GM03348 (cell line): ENCODE measurements at regions not wholly inside any gene's neighbourhood (a gene's known extent, or its start where the extent isn't known, plus 50 kb on each side); places are given as distances from the start of the nearest gene placed in this dataset.

Source experiments
- DNase-seq: peaks from one replicate; pipeline ENCODE4 v3.0.0; 2012; ENCODE audit warnings: low spot score

DNA sequence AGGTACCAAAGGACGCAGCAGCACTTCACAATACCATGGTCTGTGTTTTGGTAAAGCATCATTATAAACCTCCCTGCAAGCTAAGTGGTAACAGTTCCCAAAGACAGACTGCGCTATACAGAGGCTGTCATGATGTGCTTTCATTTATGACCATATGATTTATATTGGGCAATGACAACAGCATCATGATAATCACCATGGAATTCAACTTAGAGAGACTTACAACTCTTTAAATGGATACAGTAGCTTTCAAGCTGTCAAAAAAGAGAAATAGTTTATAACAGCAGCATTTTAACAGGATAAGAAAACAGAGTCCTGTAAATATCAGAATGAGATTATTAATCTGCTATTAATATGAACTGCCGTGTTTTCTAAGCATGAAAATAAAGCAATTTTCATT lies 341.7 kb downstream of the GPR37 start:
- DNase-seq, result no peak

DNA sequence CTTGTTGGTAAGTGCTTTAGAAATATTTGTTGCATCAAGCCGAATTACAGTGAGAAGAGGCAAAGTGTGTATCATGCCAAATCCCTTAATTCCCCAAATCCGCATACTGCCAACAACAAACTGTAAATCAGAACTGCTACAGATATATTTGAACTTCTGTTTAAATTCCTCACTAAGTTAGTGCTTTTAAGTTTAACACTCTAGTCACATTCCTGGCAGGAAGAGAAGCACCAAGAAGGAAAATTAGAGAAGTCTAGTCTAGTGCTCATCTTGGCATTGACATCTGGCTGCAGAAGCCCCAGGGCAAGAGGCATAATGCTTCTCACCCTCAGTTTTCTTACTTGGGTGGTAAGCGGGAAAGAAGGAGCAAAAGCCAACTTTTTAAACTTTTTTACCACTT lies 343.5 kb downstream of the GPR37 start:
- DNase-seq, result no peak

DNA sequence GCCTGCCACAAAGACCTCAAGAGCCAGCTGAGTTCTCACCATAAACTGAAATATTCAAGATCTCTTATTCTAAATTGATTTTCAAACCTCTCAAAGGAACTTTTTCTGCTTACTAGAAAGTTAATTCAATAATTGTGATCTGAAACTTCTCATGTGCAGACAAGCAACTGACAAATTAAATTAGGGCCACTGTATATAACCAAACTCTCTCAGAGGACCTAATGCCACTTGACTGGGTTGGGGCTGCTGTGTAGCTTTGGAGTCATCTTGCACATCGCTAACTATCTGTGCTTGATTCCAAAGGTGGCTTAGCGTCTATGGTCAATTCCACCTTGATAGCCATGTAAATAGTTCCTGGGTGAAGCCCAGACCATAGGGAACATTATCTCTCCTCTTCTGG lies 345.2 kb downstream of the GPR37 start:
- no peak for DNase-seq

DNA sequence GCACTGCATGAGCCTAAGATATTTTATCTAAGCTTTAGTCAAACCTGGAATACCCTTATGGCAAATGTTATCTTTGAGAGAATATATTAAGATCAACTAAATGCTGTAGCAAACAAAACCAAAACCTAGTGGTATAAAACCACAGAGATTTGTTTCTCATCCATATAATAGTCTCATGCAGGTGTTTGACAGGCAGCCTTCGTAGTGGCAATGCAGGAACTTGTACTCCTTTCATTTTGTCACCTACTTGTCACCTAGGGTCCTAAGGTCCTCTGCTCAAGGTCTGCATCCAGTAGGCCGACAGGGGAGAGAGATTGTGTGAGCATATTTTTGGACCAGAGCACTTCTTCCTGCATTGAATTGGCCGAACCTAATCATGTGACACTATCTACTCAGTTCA lies 352.6 kb downstream of the GPR37 start:
- no peak for DNase-seq

DNA sequence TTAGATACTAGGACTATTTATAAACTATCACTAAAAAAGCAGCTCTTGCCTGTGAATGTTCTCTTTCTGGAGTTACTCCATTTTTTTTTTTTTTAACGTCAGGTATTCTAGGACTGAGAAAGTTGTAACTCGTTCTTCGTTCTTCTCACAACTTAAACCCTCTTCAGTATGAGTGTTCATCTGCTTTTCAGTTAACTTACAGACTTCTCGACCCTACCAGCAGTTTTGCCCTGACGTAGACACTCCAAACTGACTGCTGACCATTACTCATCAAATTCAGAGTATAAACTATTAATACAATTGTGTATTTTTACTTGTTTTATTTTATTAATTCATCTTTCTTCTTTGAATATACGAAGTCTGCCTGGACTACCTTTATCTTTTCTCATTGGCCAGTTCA lies 353.1 kb downstream of the GPR37 start:
- DNase-seq, result no peak

DNA sequence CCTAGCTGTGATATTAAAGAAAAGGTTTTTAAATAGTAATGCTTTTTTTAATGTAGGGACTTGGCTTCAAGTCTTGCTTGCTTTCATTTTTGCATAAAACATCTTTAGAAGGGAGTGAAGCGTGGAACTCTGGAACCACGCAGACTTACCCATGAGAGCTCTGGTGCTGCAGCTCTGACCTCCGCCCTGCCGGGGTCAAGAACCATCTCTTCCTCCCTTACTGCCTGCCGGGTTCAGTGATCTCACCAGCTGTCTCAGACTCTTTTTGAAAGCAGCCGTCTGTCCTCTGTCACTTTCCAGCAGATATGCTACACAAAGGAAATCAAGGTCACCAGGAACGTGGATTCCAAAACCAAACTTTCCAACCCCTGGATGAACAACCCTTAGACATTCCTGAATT lies 353.8 kb downstream of the GPR37 start:
- DNase-seq, result no peak

DNA sequence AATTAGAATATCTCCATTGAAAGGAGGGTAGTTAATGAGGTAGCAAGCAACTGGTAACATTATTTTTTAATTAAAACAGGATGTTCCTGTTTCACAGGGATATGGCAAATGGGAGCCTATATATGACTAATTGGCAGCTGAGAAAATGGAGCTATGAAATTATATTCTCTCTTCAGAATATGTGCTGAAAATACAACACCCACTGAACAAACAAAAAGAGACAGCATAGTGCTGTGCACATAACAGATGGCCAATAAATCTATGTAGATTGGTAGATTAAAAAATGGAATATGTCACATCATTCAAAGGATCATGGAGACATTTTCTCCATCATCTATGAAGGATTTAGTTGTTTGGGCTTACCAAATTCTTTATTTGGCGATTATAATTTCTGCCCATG lies 362.0 kb downstream of the GPR37 start:
- no peak for DNase-seq

DNA sequence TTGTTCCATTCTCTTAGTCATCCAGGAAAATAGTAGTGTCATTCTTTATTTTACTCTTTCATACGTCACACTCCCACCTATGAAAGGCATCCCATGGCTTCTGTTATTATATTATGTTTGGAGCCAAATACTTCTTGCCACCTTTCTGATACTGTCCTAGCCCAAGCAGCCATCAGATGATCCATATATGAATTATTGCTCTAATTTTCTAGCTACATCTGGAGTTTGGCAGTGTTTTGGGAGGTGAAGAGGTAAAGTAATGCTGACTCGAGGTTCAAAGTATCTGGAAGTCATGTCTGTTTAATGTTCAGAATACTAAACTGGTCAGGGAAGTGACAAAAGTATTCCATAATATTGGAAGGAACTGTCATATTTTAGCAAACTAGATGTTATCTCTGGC lies 362.5 kb downstream of the GPR37 start:
- DNase-seq, result no peak

DNA sequence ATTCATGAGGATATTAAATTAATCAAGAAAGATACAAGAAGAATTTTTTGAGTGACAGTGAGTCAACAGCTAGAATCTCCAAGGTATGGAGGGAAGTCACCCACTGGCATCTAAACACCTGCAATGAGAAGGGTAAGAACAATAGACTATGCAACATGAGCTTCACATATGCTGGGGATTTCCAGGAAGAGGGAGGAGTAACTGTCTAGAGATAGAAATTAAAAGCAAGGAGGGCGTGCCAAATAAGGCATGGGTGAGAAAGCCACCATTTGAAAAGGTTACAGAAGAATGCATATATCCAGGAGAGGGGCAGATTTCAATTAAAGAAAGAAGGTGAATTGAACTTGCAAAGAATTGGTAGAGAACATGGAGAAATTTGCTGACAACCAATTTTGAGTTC lies 365.7 kb downstream of the GPR37 start:
- no peak for DNase-seq

DNA sequence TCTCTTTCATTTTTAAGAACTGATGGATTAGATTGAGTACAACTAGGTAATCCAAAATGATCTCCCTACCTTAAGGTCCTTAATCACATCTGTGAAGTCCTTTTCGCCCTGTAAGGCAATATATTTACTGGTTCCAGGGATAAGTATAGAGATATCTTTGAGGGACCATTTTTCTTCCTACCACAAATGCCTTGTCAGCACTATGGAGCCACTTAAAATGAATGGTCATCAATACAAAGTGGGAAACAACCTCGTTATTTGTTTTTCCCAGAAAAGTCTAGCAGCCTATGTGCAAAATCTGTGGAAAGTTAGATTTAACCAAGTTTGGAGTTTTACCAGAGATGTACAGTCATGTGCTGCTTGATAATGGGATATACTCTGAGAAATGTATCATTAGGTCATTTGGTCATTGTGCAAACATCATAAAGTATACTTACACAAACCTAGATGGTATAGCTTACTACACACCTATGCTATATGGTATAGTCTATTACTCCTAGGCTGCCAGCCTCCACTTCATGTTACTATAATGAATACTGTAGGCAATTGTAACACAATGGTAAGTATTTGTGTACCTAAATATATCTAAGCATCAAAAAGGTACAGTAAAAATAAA lies 366.2 kb upstream of the TMEM229A start:
- no peak for DNase-seq

DNA sequence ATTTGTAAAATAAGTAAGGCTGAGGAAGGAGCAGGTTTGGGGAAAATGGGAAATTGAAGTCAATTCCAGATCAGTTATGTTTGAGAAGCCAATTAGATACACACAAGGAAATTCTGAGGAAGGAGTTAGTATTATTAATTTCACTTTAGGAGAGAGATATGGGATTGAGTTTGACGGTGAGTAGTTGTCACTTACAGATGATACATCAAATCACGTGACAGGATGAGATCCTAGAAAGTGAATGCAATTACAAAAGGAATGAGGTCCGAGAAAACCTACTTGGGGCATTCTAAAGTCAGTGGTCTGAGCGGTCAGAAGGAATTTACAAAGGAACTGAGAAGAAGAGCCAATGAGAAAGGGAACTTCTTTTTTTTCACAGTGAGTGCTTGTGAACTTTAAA lies 364.3 kb upstream of the TMEM229A start:
- DNase-seq, result no peak

DNA sequence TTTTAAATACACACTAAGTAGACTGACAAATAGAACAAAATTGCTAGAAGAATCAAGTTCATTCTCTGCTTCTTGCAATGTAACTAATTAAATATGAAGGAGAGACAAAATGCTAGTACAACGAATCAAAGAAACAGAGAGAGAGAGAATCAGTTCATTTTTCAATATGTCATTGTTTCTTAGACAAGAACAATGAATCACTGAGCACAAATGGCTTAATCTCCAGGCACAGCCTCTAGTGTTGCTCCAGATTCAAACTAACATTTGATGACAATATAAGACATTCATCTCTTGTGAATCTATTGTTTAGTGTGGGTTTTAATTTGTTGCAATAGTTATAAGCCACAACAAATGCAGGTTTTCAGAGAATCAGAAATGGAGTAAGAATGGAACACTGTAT lies 357.4 kb upstream of the TMEM229A start:
- DNase-seq, result no peak

DNA sequence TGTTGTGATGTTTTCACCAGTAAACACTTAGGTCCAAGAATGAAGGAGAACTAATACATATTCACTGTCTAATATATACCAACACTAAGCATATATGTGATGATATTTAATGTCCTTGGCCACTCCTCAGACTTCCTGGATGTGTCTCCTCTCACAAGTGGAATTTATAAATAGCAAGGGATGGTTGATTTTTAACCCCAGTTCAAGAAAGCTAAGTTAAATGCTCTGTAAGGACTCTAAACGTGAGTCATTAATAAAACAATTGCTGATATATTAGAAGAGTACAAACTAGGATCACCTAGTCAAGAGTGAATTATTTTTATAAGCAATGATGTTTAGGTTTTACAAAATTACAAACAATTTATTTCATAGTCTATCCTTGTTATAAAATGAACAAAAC lies 355.9 kb upstream of the TMEM229A start:
- DNase-seq, result no peak

DNA sequence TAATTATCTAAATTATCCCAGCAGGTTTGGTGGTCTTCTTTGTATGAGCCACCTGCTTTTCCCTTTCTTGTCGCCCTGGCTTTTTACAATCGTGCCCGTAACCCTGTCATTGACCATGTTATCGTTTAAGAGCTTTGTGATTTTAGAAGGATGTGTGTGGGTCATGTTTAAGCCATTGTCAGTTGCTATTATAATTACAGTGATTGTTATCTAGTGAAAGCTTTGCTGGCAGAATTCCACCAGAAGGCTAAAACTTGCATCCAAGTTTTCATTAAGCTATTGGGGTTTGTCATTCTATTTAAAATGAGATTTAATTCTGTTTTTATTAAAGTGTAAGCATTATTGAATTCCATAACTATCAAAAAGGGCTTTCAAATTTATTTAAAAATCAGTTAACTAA lies 354.2 kb upstream of the TMEM229A start:
- DNase-seq, result no peak

DNA sequence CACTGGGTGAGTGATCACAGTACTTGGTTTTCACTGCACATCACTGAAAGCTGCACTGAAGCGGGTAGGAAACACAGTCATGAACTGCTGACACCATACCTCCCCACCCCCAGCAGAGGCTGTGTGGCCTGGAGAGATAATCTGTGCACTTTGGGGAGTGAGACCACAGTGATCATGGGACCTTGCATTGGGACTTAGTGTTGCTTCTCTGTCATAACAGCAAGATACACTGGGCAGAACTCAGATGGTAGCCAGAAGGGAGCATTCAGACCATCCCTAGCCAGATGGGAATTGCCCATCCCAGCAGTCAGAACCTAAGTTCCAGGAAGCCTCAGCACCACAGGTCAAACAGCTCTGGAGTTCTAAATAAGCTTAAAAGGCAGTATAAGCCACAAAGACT lies 346.4 kb upstream of the TMEM229A start:
- no peak for DNase-seq

DNA sequence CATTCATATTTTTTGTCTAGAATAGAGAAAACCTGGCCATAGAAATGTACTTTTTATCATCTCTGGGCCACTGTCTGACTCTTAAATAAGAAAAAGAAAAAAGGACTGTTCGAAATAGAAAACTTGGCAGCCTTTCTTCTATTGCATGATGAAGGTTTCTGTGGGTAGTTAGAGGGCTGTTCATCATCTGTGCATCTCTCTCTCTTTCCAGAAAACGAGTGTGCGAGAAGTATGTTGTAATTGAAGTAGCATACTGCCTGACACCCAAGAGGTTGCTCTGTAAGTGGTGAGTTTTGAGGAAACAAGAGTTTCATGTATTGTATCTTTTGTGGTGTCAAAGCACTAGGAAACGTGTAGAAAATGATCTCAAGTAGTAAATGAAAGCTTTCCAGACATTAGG lies 343.2 kb upstream of the TMEM229A start:
- DNase-seq, result no peak

DNA sequence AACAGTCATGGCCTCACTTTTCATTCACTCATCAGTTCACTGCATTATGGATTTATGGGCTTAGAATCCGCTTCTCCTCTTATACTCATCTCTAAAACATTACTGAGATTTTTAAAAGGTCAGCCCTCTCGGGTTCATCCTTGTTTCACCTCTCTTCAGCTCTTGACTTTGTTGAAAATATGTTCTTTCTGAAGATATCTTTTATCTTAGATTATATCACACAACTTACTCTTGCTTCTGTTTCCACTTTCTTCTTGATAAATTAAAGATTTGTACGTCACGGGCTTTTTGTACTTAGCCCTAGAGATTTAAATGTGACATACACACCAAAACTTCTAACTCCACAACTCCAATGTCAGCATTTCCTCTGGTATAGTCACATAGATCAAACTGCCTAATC lies 342.5 kb upstream of the TMEM229A start:
- DNase-seq, result no peak

DNA sequence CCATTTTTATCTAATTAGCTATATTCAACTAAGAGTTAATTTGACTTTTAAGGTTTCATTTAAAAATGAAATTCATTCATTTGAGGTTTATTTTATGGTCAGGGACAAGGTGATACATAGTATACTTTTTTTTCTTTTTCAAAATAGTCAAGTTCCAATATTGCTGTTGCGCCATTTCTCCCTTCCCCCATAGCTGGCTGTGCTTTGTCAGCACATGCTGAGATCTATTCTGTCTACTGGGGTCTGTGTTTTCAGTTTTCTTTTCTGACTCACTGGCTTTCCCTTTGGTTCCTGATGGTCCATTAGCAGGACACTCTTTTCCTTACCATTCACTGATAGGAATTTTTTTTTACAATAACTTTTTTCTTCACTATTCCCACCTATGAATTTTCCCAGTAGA lies 336.4 kb upstream of the TMEM229A start:
- no peak for DNase-seq

DNA sequence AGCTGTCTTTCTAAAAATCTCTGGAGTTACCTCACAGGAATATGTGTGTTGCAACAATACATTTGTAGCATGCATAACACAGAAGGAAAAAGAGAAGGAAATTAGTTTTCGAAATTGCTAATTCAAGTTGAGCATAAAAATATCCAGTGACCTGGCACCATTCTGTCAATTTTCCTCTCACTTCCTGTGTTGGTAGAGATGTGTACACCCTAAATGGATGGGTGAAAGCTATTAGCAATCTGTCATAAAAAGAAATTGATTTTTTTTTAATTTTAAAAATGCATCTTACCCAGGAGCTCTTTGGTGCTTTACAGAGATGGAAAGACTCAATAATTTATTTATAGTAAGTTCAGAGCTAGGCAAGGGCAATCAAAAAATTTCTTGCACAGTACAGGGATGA lies 333.3 kb upstream of the TMEM229A start:
- DNase-seq, result no peak

DNA sequence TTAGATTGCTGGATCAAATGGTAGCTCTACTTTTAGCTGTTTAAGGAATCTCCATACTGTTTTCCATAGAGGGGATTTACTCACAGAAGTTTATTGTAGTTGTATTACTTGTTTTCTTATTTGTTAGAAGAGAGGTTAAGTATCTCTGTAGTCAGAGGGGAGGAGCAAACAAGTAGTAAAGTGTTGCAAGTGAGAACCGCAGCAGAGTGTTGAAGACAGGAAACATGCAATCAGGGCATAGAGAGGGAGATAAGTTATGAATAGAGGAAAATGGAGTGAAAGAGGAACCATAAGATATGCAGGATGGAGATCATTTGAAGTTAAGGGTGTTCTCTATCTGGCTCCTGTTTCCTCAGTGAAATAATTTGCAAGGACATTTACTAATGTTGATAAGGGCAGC lies 331.4 kb upstream of the TMEM229A start:
- no peak for DNase-seq

DNA sequence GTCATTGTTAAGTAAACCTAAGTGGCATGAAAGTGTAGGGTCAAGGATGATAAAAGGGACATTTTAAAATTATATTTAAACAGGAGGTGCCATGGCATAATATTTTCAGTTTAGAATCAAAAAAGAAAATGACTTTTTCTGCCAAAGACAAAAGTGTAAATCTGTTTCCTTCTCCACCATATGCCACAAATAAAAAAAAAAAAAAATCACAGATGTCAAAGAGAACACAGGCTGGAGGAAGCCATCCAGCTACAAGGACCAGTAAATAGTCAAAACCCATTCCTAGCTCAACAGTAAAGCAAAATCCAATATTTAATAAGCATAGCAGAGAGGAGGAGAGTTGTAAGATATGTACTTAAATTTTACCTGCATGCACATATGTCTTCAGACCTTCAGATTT lies 321.3 kb upstream of the TMEM229A start:
- DNase-seq, result no peak

DNA sequence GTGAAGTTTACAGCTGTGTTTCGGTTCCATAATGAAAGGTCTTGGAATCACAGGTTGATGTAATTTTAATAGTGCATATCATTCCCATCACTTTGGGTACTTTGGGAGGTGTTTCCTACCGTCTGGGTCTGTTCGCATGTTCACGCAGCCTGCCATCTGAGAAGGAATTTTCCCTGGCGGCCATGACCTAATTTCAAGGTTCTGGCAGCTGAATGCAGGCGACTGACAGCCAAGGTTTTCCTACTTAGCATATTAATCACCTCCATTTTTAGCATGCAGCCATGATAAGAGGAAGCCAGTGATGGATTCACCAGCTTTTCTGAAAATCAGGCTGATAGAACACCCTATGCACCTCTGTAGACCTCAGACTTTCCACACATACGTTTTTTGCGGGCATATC lies 319.1 kb upstream of the TMEM229A start:
- no peak for DNase-seq

DNA sequence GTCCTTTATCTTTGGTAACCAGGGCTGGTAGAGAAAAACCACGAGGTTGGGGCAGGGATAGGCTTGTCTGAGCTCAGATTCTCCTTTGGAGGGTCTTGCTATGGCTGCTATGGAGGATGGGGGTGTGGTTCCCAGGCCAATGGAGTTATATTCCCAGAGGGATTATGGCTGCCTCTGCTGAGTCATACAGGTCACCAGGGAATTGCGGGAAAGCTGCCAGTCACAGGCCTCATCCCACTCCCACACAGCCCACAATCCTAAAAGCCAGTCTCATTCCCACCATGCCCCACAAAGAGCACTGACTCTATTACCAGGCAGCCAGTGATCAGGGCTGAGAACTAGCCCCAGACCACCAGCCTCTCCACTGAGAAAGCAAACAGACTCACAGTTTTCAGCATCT lies 316.6 kb upstream of the TMEM229A start:
- DNase-seq, result no peak

DNA sequence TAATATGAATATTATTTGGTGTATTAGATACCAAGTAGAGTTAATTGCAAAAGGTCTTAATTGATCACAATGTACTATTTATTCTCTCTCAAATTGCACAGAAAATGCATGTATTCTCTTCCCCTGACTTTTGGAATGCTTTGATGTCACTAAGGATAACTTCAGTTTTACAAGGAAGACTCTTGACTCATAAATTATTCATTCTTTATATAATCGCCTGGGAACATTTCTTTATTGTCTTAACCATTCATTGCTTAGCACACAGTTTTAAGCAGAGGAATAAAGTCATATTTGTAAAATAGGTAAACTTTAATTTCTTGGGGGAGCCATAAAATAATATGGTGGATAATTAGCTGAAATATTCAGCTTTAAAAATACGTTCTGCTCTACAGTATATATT lies 306.0 kb upstream of the TMEM229A start:
- no peak for DNase-seq
